SK-N-SH treated with all-trans-retinoic acid at 6 μM for 48 hours (cell line): ENCODE measurements at regions not wholly inside any gene's neighbourhood (a gene's known extent, or its start where the extent isn't known, plus 50 kb on each side); places are given as distances from the start of the nearest gene placed in this dataset.

ENCODE experiments used
- ATAC-seq: fragments of 200-7000 bp; cut with Tn5 transposase; 3 replicates; pipeline ENCODE4 v1.9.1; 2020; ENCODE audit warnings: mild to moderate bottlenecking, moderate library complexity
- ARNTL ChIP-seq: fragments of 450-650 bp; formaldehyde crosslinking; IDR thresholded peaks from 2 replicates; pipeline ENCODE4 v1.5.0; 2020; ENCODE audit warnings: low read depth, mild to moderate bottlenecking, moderate library complexity, borderline replicate concordance
- BACH2 ChIP-seq: fragments of 250-450 bp; sonication (Bioruptor Pico); IDR thresholded peaks from 2 replicates; pipeline ENCODE4 v1.9.0; 2021; ENCODE audit warnings: mild to moderate bottlenecking, borderline replicate concordance
- CREB5 ChIP-seq: fragments of 250-450 bp; sonication (Bioruptor Pico); IDR thresholded peaks from 2 replicates; pipeline ENCODE4 v1.5.1; 2020; ENCODE audit warnings: low read depth, mild to moderate bottlenecking, moderate library complexity
- ESRRG ChIP-seq: fragments of 250-450 bp; sonication (Bioruptor Pico); IDR thresholded peaks from 2 replicates; pipeline ENCODE4 v1.6.1; 2021; ENCODE audit warnings: mild to moderate bottlenecking
- GLIS3 ChIP-seq: fragments of 250-450 bp; sonication (Bioruptor Pico); IDR thresholded peaks from 2 replicates; pipeline ENCODE4 v1.5.0; 2020; ENCODE audit warnings: mild to moderate bottlenecking, moderate library complexity
- ISL1 ChIP-seq: fragments of 250-450 bp; sonication (Bioruptor Pico); IDR thresholded peaks from 2 replicates; pipeline ENCODE4 v2.1.2; 2022; ENCODE audit warnings: mild to moderate bottlenecking, moderate library complexity
- OSR1 ChIP-seq: fragments of 250-450 bp; sonication (Bioruptor Pico); IDR thresholded peaks from 2 replicates; pipeline ENCODE4 v1.8.0; 2022; ENCODE audit warnings: moderate library complexity, mild to moderate bottlenecking, inconsistent platforms
- PATZ1 ChIP-seq: fragments of 250-450 bp; sonication (Bioruptor Pico); IDR thresholded peaks from 2 replicates; pipeline ENCODE4 v1.8.0; 2020; ENCODE audit warnings: mild to moderate bottlenecking, moderate library complexity, borderline replicate concordance
- PPARA ChIP-seq: fragments of 250-450 bp; sonication (Bioruptor Pico); IDR thresholded peaks from 2 replicates; pipeline ENCODE4 v1.5.0; 2020; ENCODE audit warnings: mild to moderate bottlenecking, borderline replicate concordance
- RARB ChIP-seq: fragments of 250-450 bp; sonication (Bioruptor Pico); IDR thresholded peaks from 2 replicates; pipeline ENCODE4 v1.8.0; 2021; ENCODE audit warnings: mild to moderate bottlenecking, moderate library complexity
- SNAI2 ChIP-seq: fragments of 250-450 bp; sonication (Bioruptor Pico); IDR thresholded peaks from 2 replicates; pipeline ENCODE4 v1.5.0; 2020; ENCODE audit warnings: mild to moderate bottlenecking, moderate library complexity
- TCF4 ChIP-seq: fragments of 250-450 bp; sonication (Bioruptor Pico); IDR thresholded peaks from 2 replicates; pipeline ENCODE4 v1.8.0; 2021; ENCODE audit warnings: mild to moderate bottlenecking, moderate library complexity, borderline replicate concordance
- TOX ChIP-seq: fragments of 250-450 bp; sonication (Bioruptor Pico); IDR thresholded peaks from 2 replicates; pipeline ENCODE4 v1.8.0; 2021; ENCODE audit warnings: mild to moderate bottlenecking, moderate library complexity, borderline replicate concordance
- TSHZ2 ChIP-seq: fragments of 250-450 bp; sonication (Bioruptor Pico); IDR thresholded peaks from 2 replicates; pipeline ENCODE4 v1.5.0; 2020; ENCODE audit warnings: mild to moderate bottlenecking, moderate library complexity
- ZC3H10 ChIP-seq: fragments of 250-450 bp; sonication (Bioruptor Pico); IDR thresholded peaks from 2 replicates; pipeline ENCODE4 v1.5.1; 2021; ENCODE audit warnings: mild to moderate bottlenecking, moderate library complexity
- ZFP3 ChIP-seq: fragments of 250-450 bp; sonication (Bioruptor Pico); IDR thresholded peaks from 2 replicates; pipeline ENCODE4 v1.5.0; 2020; ENCODE audit warnings: mild to moderate bottlenecking, moderate library complexity
- ZFP30 ChIP-seq: fragments of 450-650 bp; formaldehyde crosslinking; IDR thresholded peaks from 2 replicates; pipeline ENCODE4 v1.5.0; 2022; ENCODE audit warnings: mild to moderate bottlenecking, moderate library complexity
- ZNF70 ChIP-seq: fragments of 450-650 bp; formaldehyde crosslinking; IDR thresholded peaks from 2 replicates; pipeline ENCODE4 v1.5.0; 2020; ENCODE audit warnings: mild to moderate bottlenecking, moderate library complexity
- ZNF8 ChIP-seq: fragments of 450-650 bp; formaldehyde crosslinking; IDR thresholded peaks from 2 replicates; pipeline ENCODE4 v1.5.0; 2020; ENCODE audit warnings: mild to moderate bottlenecking, moderate library complexity
- TF ChIP-seq, protein P1 (sequence below): fragments of 250-450 bp; sonication (Bioruptor Pico); IDR thresholded peaks from 2 replicates; pipeline ENCODE4 v1.5.1; 2021; ENCODE audit warnings: mild to moderate bottlenecking, moderate library complexity
- TF ChIP-seq, protein P2 (sequence below): fragments of 250-450 bp; sonication (Bioruptor Pico); IDR thresholded peaks from 2 replicates; pipeline ENCODE4 v1.8.0; 2021; ENCODE audit warnings: low read depth, mild to moderate bottlenecking, moderate library complexity, borderline replicate concordance

DNA sequence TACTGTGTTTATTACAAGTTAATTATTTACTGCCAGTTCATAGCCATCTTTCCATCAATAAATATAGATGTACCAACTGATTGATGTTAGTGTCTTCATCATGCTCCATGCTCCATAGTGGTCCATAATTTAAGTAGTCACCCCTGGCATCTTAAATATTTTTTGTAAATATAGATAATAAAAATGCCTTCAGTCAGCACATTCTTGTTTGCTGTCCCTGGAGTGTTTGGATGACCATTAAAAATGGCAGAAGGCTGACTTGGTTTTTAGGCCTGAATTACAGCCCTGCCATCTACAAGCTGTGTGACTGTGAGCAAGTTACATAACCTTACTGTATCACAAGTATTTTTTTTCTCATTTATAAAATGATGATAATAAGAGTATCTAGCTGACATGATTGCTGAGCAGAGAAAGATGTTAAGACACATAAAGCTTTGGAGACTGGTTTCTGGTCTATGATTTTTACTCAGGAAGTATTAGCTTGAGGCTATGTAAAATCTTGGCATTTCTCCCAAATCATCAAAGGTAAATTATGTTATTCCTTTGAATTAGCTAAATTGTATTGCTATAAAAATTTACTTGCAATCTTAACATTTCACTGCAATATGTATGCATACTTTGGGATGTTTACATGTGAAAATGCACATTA is 427.2 kb downstream of the USP25 start:
- no peak for TF ChIP-seq ZFP3 (CRISPR knock-in tag)
- TF ChIP-seq PPARA (CRISPR knock-in tag) = no peak
- TF ChIP-seq ZC3H10 = no peak
- ATAC-seq = no peak

DNA sequence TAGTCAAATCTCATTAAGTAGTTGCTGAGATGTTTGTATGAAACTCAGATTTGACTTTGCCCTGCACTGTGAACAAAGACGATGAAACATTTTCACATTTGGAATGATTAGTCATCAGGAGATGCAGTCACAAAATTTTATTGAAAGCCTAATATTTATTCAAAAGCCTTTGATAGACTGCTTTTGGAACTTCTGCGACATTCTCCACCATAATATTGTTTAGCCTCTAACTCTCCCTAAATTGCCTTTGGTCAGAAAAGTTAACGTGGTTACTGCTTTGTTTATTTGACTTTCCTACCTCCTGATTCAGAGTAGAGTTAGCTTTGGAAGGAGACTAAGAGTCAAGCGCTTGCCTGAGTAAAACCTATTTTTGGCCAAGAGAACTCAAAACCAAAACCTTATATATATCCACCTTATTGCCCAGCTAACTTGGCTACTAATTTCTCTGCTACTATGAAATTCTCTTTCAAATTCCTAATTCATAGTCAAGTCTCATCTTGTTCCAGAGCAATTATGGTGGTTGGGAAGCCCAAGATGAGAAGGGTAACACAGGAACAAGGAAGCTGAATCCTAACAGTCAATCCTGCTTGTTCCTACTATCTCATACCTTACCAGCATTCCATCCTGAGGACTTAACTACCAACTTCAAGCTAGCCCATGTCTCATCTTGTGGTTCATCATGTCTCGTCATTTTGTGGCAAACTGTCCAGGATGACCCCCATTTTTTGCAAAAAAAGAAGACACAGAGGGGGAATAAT is 429.6 kb downstream of the USP25 start:
- TF ChIP-seq ARNTL (CRISPR knock-in tag) (no peak), ZNF8 (CRISPR knock-in tag) (no peak), ISL1 (no peak), BACH2 (no peak), ZNF70 (CRISPR knock-in tag) (no peak), PATZ1 (CRISPR knock-in tag) (no peak)
- TF ChIP-seq, protein P1, sequence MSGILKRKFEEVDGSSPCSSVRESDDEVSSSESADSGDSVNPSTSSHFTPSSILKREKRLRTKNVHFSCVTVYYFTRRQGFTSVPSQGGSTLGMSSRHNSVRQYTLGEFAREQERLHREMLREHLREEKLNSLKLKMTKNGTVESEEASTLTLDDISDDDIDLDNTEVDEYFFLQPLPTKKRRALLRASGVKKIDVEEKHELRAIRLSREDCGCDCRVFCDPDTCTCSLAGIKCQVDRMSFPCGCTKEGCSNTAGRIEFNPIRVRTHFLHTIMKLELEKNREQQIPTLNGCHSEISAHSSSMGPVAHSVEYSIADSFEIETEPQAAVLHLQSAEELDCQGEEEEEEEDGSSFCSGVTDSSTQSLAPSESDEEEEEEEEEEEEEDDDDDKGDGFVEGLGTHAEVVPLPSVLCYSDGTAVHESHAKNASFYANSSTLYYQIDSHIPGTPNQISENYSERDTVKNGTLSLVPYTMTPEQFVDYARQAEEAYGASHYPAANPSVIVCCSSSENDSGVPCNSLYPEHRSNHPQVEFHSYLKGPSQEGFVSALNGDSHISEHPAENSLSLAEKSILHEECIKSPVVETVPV (CRISPR knock-in tag) = no peak
- TF ChIP-seq, protein P2, sequence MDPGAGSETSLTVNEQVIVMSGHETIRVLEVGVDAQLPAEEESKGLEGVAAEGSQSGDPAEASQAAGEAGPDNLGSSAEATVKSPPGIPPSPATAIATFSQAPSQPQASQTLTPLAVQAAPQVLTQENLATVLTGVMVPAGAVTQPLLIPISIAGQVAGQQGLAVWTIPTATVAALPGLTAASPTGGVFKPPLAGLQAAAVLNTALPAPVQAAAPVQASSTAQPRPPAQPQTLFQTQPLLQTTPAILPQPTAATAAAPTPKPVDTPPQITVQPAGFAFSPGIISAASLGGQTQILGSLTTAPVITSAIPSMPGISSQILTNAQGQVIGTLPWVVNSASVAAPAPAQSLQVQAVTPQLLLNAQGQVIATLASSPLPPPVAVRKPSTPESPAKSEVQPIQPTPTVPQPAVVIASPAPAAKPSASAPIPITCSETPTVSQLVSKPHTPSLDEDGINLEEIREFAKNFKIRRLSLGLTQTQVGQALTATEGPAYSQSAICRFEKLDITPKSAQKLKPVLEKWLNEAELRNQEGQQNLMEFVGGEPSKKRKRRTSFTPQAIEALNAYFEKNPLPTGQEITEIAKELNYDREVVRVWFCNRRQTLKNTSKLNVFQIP (CRISPR knock-in tag) = no peak
- ATAC-seq = no peak

DNA sequence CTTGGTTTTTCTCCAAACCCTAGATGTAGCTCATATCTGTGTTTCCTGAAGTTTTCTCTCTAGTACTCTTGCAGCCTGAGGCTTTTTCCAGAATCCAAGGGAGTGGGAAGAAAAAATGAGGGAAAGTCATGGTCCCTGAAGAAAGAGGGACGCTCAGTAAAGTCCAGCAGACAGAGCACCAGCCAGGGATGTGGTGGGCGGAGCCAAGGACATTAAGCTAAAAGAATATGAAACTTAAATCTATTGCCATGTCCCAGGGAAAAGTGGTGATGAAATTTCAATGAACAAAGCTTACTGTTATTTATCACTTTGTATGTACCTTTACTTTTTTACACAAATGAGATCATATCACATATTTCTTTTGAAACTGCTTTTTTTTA is 430.2 kb downstream of the USP25 start:
- ATAC-seq = no peak
- no peak for TF ChIP-seq TSHZ2 (CRISPR knock-in tag)
- TF ChIP-seq OSR1 (CRISPR knock-in tag) = no peak
- no peak for TF ChIP-seq ISL1
- no peak for TF ChIP-seq ESRRG (CRISPR knock-in tag)
- TF ChIP-seq ZFP30 (CRISPR knock-in tag) = no peak
- no peak for TF ChIP-seq ZNF8 (CRISPR knock-in tag)
- no peak for TF ChIP-seq CREB5 (CRISPR knock-in tag)
- TF ChIP-seq BACH2 = no peak

GRCh38 chr21:16162953-16163352 is 433.2 kb downstream of the USP25 start:
- no peak for ATAC-seq
- no peak for TF ChIP-seq PATZ1 (CRISPR knock-in tag)
- no peak for TF ChIP-seq TCF4
- TF ChIP-seq ZFP3 (CRISPR knock-in tag) = no peak
- TF ChIP-seq PPARA (CRISPR knock-in tag) = no peak
- TF ChIP-seq CREB5 (CRISPR knock-in tag) = no peak
- no peak for TF ChIP-seq TOX (CRISPR knock-in tag)
- no peak for TF ChIP-seq ESRRG (CRISPR knock-in tag)
- no peak for TF ChIP-seq ZC3H10
- TF ChIP-seq GLIS3 (CRISPR knock-in tag) = no peak
- TF ChIP-seq RARB = no peak
- TF ChIP-seq SNAI2 (CRISPR knock-in tag) = no peak
- TF ChIP-seq, protein P1 (CRISPR knock-in tag) = no peak
- TF ChIP-seq ZNF70 (CRISPR knock-in tag) = no peak
